Right lobe of liver (tissue), 6 donors: ENCODE measurements at regions not wholly inside any gene's neighbourhood (a gene's known extent, or its start where the extent isn't known, plus 50 kb on each side); places are given as distances from the start of the nearest gene placed in this dataset.

ENCODE experiments used
- ATAC-seq, 4 donors: fragments of 200-7000 bp; cut with Tn5 transposase; one replicate each; pipeline ENCODE4 v1.9.1; 2020; ENCODE audit warnings: mild to moderate bottlenecking in 4 of 4, moderate library complexity in 4 of 4
- DNase-seq, 3 donors: peaks; one replicate each; pipeline ENCODE4 v3.0.0-alpha.2; 2020
- H3K27ac ChIP-seq, 3 donors: fragments of 200-600 bp; one replicate each; pipeline ENCODE4 v1.8.0; 2022
- H3K27me3 ChIP-seq, 2 donors: fragments of 200-600 bp; one replicate each; pipeline ENCODE4 v1.8.0; 2022
- H3K36me3 ChIP-seq, 4 donors: fragments of 200-600 bp; sonication (generic) in 1 of 4; one replicate each; pipeline versions ENCODE4 v1.5.1 to v1.8.0; 2017 to 2022; ENCODE audit warnings: control low read depth in 1 of 4
- H3K4me1 ChIP-seq, 4 donors: fragments of 200-600 bp; sonication (generic) in 1 of 4; one replicate each; pipeline versions ENCODE4 v1.5.1 to v1.8.0; 2017 to 2022; ENCODE audit warnings: control low read depth in 1 of 4
- H3K4me3 ChIP-seq, 3 donors: fragments of 200-600 bp; one replicate each; pipeline ENCODE4 v1.8.0; 2022
- H3K9me3 ChIP-seq, 4 donors: fragments of 200-600 bp; sonication (generic) in 1 of 4; one replicate each; pipeline versions ENCODE4 v1.5.1 to v1.8.0; 2017 to 2022; ENCODE audit warnings: control low read depth in 1 of 4
- CTCF ChIP-seq, 4 donors: fragments of 200-600 bp in 3 of 4; fragments of 450-650 bp in 1 of 4; IDR thresholded peaks; one replicate each; pipeline versions ENCODE4 v1.5.1 to v1.8.0; 2016 to 2022; ENCODE audit warnings: antibody characterized with exemption in 4 of 4, mild to moderate bottlenecking in 2 of 4
- POLR2A ChIP-seq: fragments of 450-650 bp; IDR thresholded peaks from one replicate; pipeline ENCODE4 v1.6.1; 2017; ENCODE audit warnings: antibody characterized with exemption, mild to moderate bottlenecking
- WGBS: methylation state at CpG from one replicate; pipeline ENCODE4 v1.1.6; 2018; ENCODE audit warnings: low coverage, low lambda C conversion rate; ENCODE audit not compliant: insufficient coverage; ENCODE audit errors: missing lambda C conversion rate; 5-methylcytosine and 5-hydroxymethylcytosine counted together
- intact Hi-C, 2 donors: fragments of 100-400 bp; cut with DNase I; formaldehyde crosslinking; loops; one replicate each; pipeline versions ENCODE4 v1.11.2 to v1.14.1; 2022
- donor health status: DM: no; HTN: yes; CAD: no.
- donor health status: DM: no; HTN: no; CAD: no.
- donor health status: DM: no; HTN: no; CAD: no.
- donor health status: DM: no; HTN: yes; CAD: no.
- donor health status: DM: no; HTN: yes; CAD: no.

- Histone ChIP-seq H3K27ac (no peak overlapping the region), H3K4me3 (no peak overlapping the region), H3K27me3 (no peaks in the 10 kb centered on the region), H3K4me1 (no peaks in the 10 kb centered on the region), H3K36me3 (no peaks in the 10 kb centered on the region), H3K9me3 (no peaks in the 10 kb centered on the region)
- TF ChIP-seq POLR2A: no peak
- TF ChIP-seq CTCF (IDR thresholded peaks at IDR 0.05): no peak
- DNase-seq: no peak
- intact Hi-C loops: no loop called here
- no peak for ATAC-seq
- WGBS: 43% methylated on average over 5 of the region's 5 CpGs
These were observed 273.5 kb upstream of the POU3F2 start for GRCh38 chr6:98560841-98561240.

- 0% methylated on average over 1 of the region's 1 CpG for WGBS
- no peak for DNase-seq
- H3K36me3 ChIP-seq: no peaks in the 10 kb centered on the region
- TF ChIP-seq CTCF (IDR thresholded peaks at IDR 0.05) (no peak), POLR2A (no peak)
- intact Hi-C loops: no loop called here
- ATAC-seq: no peak
- no peaks in the 10 kb centered on the region for H3K27me3 ChIP-seq
- no peaks in the 10 kb centered on the region for H3K4me1 ChIP-seq
- H3K9me3 ChIP-seq: no peaks in the 10 kb centered on the region
- H3K27ac ChIP-seq: no peak overlapping the region
- H3K4me3 ChIP-seq: no peak overlapping the region
These were observed 268.2 kb upstream of the POU3F2 start for GRCh38 chr6:98566126-98566525.

- ATAC-seq: no peak
These were observed 261.8 kb upstream of the POU3F2 start for GRCh38 chr6:98572579-98572978.

GRCh38 chr6:98574984-98575383 is 259.4 kb upstream of the POU3F2 start:
- ATAC-seq: no peak

More at GRCh38 chr6:98572579-98572978, 261.8 kb upstream of the POU3F2 start:
- H3K4me1 ChIP-seq: no peaks in the 10 kb centered on the region
- no peak for DNase-seq
- TF ChIP-seq CTCF (IDR thresholded peaks at IDR 0.05) (no peak), POLR2A (no peak)
- no peaks in the 10 kb centered on the region for H3K9me3 ChIP-seq
- no peak overlapping the region for H3K4me3 ChIP-seq
- H3K27ac ChIP-seq: no peak overlapping the region
- no peaks in the 10 kb centered on the region for H3K27me3 ChIP-seq
- 30% methylated on average over 1 of the region's 1 CpG for WGBS
- intact Hi-C loops: no loop called here
- no peaks in the 10 kb centered on the region for H3K36me3 ChIP-seq

More at GRCh38 chr6:98574984-98575383, 259.4 kb upstream of the POU3F2 start:
- H3K4me3 ChIP-seq: no peak overlapping the region
- H3K4me1 ChIP-seq: no peaks in the 10 kb centered on the region
- H3K27ac ChIP-seq: no peak overlapping the region
- 37% methylated on average over 4 of the region's 5 CpGs for WGBS
- H3K9me3 ChIP-seq: no peaks in the 10 kb centered on the region
- intact Hi-C loops: no loop called here
- no peak for DNase-seq
- no peaks in the 10 kb centered on the region for H3K27me3 ChIP-seq
- TF ChIP-seq POLR2A (no peak), CTCF (IDR thresholded peaks at IDR 0.05) (no peak)
- H3K36me3 ChIP-seq: no peaks in the 10 kb centered on the region
